ENCODE measurements at regions not wholly inside any gene's neighbourhood (a gene's known extent, or its start where the extent isn't known, plus 50 kb on each side); places are given as distances from the start of the nearest gene placed in this dataset.

DNA sequence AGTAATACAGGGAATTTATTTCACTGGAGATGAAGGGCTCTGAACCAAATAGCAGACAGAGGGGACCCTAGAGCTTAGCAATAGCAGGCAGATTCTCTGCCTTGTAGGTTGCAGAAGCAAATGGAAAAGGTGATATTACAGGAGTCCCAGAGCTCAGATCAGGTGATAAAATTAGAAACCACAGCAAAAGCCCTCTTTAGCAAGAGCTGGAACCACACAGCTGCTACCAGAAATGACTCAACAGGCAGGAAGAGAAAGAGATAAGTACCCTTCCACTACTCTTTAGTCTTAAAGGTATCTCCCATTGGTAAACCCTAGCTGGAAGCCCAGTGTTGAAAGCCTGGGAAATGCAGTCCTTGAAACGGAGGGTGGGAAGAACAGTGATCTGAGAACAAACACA is 535.6 kb upstream of the GHITM start:
- no peak overlapping the region for H3K4me3 ChIP-seq (ENCODE audit: insufficient read depth, low read length, poor library complexity, severe bottlenecking)
- H2AFZ ChIP-seq (ENCODE audit: low read depth, low read length, severe bottlenecking), result no peak overlapping the region
- H3K9me3 ChIP-seq (ENCODE audit: insufficient read depth, low read length), result no peaks in the 10 kb centered on the region
- H3K27ac ChIP-seq (ENCODE audit: low read depth, low read length), result no peak overlapping the region
- no peaks in the 10 kb centered on the region for H3K27me3 ChIP-seq (ENCODE audit: low read length)
- H3F3A ChIP-seq (ENCODE audit: insufficient read depth), result no peaks in the 10 kb centered on the region
- no peak overlapping the region for H3K4me2 ChIP-seq (ENCODE audit: low read depth, low read length, poor library complexity, severe bottlenecking)
- H4K20me1 ChIP-seq (ENCODE audit: low read depth, low read length), result no peaks in the 10 kb centered on the region
- TF ChIP-seq EZH2phosphoT487 (conservative IDR thresholded peaks at IDR 0.05; ENCODE audit: low read length), result no peak
- TF ChIP-seq, protein P1, sequence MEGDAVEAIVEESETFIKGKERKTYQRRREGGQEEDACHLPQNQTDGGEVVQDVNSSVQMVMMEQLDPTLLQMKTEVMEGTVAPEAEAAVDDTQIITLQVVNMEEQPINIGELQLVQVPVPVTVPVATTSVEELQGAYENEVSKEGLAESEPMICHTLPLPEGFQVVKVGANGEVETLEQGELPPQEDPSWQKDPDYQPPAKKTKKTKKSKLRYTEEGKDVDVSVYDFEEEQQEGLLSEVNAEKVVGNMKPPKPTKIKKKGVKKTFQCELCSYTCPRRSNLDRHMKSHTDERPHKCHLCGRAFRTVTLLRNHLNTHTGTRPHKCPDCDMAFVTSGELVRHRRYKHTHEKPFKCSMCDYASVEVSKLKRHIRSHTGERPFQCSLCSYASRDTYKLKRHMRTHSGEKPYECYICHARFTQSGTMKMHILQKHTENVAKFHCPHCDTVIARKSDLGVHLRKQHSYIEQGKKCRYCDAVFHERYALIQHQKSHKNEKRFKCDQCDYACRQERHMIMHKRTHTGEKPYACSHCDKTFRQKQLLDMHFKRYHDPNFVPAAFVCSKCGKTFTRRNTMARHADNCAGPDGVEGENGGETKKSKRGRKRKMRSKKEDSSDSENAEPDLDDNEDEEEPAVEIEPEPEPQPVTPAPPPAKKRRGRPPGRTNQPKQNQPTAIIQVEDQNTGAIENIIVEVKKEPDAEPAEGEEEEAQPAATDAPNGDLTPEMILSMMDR (IDR thresholded peaks at IDR 0.05; ENCODE audit: insufficient read depth, low read length, poor library complexity, severe bottlenecking), result no peak
- H3K9me2 ChIP-seq (replicated peaks; ENCODE audit: insufficient read depth, low read length), result no peaks in the 10 kb centered on the region; the same call in 1 of the 2 replicates
- no peak overlapping the region for H3K9ac ChIP-seq (ENCODE audit: low read length)
- H3K79me2 ChIP-seq (ENCODE audit: insufficient read depth, low read length), result no peaks in the 10 kb centered on the region
- H3K36me3 ChIP-seq (ENCODE audit: low read length), result no peaks in the 10 kb centered on the region

DNA sequence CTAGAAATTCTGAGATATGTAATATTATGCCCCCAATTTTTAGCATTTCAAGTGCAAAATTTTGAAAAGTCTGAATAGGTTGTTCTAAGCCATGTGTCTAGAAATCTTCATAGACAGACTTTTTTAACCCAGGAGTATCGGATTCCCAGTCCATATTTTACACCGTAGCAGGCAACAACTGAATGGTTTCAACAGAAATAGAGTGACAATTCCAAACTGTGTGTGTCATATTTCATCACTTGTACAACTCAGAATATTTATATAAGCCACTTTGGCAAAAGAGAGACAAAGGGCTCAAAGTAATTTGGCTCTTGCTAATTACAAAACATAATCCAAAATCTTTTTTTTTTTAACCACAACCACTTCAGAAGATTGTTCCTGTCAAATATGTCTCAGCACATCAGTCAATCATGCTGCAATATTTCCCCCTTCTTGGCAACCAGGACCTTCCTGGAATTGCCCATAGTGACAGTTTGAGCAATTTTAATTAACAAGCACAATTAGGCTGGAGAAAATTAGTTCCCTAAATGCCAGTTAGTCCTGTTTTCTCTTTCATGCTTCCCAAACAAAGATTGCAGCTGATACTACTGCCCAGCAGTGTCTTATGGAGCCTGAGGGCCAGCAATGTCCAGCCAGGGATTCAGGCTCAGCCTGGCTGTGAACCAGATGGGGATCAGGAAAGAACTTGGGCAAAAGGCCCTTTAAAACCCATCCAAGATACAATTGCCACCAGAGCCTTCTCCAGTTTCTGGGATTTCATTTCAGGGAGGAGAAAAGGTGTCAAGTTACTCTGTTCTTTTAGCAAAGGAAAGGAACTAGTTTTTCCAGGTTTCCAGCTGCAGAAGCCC is 533.3 kb upstream of the GHITM start:
- Histone ChIP-seq H3K27me3 (ENCODE audit: low read length) (no peaks in the 10 kb centered on the region), H3K79me2 (ENCODE audit: insufficient read depth, low read length) (no peaks in the 10 kb centered on the region), H3K4me3 (ENCODE audit: insufficient read depth, low read length, poor library complexity, severe bottlenecking) (no peak overlapping the region), H3K4me2 (ENCODE audit: low read depth, low read length, poor library complexity, severe bottlenecking) (no peak overlapping the region), H3F3A (ENCODE audit: insufficient read depth) (no peaks in the 10 kb centered on the region), H4K20me1 (ENCODE audit: low read depth, low read length) (no peaks in the 10 kb centered on the region), H3K9me2 (replicated peaks; ENCODE audit: insufficient read depth, low read length) (no peaks in the 10 kb centered on the region), H3K27ac (ENCODE audit: low read depth, low read length) (no peak overlapping the region), H3K9me3 (ENCODE audit: insufficient read depth, low read length) (no peaks in the 10 kb centered on the region), H3K36me3 (ENCODE audit: low read length) (no peaks in the 10 kb centered on the region), H3K9ac (ENCODE audit: low read length) (no peak overlapping the region), H2AFZ (ENCODE audit: low read depth, low read length, severe bottlenecking) (no peak overlapping the region)
- TF ChIP-seq EZH2phosphoT487 (conservative IDR thresholded peaks at IDR 0.05; ENCODE audit: low read length), result no peak
- TF ChIP-seq, protein P1 (IDR thresholded peaks at IDR 0.05; ENCODE audit: insufficient read depth, low read length, poor library complexity, severe bottlenecking), result no peak

DNA sequence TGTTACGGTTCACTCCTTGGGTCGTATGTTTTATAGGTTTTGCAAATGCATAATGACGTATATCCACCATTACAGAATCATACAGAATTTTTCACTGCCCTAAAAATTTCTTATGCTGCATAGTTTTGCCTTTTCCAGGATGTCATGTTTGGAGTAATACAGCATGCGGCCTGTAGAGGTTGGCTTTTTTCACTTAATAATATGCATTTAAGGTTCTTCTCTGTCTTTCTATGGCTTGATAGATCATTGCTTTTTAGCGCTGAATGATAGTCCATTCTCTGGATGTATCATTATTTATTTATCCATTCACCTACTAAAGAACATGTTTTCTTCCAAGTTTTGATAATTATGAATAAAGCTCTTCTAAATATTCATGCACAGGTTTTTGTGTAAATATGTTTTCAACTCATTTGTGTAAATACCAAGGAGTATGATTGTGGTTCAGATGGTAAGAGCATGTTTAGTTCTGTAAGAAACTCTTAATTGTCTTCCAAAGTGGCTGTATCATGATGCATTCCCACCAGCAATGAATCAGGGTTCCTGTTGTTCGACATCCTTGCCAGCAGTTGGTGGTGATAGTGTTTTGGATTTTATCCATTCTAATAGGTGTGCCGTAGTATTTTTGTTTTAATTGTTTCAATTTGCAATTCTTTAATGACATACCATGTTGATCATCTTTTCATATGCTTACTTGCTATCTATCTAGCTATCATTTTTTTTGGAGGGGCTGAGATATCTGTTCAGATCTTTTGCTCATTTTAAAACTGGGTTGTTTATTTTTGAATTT is 531.2 kb upstream of the GHITM start:
- no peak for TF ChIP-seq EZH2phosphoT487 (conservative IDR thresholded peaks at IDR 0.05; ENCODE audit: low read length)
- TF ChIP-seq, protein P1 (IDR thresholded peaks at IDR 0.05; ENCODE audit: insufficient read depth, low read length, poor library complexity, severe bottlenecking), result no peak

More for the DNA sequence above, 531.2 kb upstream of the GHITM start:
- H4K20me1 ChIP-seq (ENCODE audit: low read depth, low read length), result no peaks in the 10 kb centered on the region
- H2AFZ ChIP-seq (ENCODE audit: low read depth, low read length, severe bottlenecking), result no peak overlapping the region
- H3K4me2 ChIP-seq (ENCODE audit: low read depth, low read length, poor library complexity, severe bottlenecking), result no peak overlapping the region
- no peaks in the 10 kb centered on the region for H3K79me2 ChIP-seq (ENCODE audit: insufficient read depth, low read length)
- no peaks in the 10 kb centered on the region for H3F3A ChIP-seq (ENCODE audit: insufficient read depth)
- no peak overlapping the region for H3K9ac ChIP-seq (ENCODE audit: low read length)
- no peaks in the 10 kb centered on the region for H3K9me3 ChIP-seq (ENCODE audit: insufficient read depth, low read length)
- H3K27me3 ChIP-seq (ENCODE audit: low read length), result no peaks in the 10 kb centered on the region
- no peak overlapping the region for H3K27ac ChIP-seq (ENCODE audit: low read depth, low read length)
- H3K9me2 ChIP-seq (replicated peaks; ENCODE audit: insufficient read depth, low read length), result no peaks in the 10 kb centered on the region
- no peaks in the 10 kb centered on the region for H3K36me3 ChIP-seq (ENCODE audit: low read length)
- no peak overlapping the region for H3K4me3 ChIP-seq (ENCODE audit: insufficient read depth, low read length, poor library complexity, severe bottlenecking)

Measured in SU-DHL-6 (cell line).